Iris pigment epithelial cell (primary cell): ENCODE measurements at regions not wholly inside any gene's neighbourhood (a gene's known extent, or its start where the extent isn't known, plus 50 kb on each side); places are given as distances from the start of the nearest gene placed in this dataset.
A peak's percentile ranks its signal among the peaks of the same experiment; 100 is the strongest.

Experiments used
- DNase-seq: peaks from one replicate; pipeline ENCODE4 v3.0.0-alpha.2; 2011; ENCODE audit warnings: low read depth

DNA sequence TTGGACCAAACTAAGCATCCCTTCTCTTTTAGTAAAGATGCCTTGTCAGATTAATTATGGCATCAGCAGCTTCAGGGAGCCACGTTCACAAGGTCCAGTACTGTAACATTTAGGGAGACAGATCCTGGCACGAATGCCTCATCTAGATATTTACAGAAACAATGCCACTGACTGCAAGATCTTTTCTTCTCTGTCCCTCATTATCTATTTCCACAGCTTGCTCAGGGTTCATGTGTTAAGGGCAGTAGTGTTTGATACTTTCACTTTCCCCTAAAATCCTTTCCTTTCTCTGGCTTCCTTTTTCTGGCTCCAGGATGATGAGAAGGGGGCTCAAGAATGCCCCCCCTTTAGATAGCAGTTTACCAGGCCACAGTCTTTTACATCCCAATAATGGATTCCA is 393.9 kb downstream of the BCL11A start:
- no peak for DNase-seq

DNA sequence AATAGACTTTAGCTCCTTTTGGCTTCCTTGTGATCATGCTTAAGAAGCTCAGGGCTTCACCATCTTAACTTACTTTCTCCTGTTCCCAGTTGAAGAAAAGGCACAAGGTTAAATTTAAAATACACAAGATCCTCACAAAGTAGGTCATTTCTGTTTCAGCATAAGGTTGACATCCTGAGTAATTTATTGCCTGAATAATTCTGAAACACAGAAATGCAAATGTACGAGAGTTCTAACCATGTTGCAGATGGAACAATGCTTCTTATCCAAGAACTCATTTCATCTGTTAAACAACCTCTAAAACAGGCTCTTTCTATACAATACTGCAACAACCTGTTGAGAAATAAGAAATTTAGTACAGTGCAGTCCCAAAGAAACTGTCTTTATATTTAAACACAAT is 395.2 kb downstream of the BCL11A start:
- DNase-seq, result no peak

DNA sequence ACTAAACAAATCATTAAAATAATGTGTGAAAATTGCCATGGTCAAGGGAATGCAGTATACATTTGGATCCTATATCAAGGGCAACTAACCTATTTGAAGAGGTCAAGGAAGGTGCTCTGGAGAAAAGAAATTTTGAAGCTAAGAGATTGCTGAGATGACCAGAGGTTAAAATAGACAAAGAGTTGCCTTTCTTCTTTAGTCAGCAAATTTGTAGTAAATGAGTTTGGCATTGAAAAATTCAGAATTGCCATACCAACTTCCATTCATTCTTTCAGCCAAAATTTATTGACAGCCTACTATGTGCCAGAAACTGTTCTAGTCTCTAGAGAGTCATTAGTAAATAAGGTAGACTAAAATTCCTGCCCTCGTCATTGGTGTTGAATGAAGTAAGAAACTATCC is 396.2 kb downstream of the BCL11A start:
- no peak for DNase-seq

DNA sequence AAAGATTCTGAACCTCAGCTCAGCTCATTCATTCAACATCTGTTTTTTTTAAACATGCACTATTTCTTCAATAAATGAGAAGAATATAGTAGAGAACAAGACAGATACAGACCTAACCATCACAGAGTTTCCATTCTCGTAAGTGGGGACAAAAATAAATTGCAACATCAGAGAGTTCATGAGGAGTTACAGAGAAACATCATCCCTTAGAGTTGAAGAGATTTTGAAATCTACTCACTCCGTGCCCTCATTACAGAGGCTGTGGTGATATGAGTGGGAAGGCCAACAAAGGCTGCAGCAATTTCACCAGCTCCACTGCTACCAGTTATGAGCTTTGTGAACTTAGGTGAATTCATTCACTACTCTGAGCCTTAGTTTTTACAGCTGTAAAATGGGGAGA is 399.3 kb downstream of the BCL11A start:
- DNase-seq, result no peak

DNA sequence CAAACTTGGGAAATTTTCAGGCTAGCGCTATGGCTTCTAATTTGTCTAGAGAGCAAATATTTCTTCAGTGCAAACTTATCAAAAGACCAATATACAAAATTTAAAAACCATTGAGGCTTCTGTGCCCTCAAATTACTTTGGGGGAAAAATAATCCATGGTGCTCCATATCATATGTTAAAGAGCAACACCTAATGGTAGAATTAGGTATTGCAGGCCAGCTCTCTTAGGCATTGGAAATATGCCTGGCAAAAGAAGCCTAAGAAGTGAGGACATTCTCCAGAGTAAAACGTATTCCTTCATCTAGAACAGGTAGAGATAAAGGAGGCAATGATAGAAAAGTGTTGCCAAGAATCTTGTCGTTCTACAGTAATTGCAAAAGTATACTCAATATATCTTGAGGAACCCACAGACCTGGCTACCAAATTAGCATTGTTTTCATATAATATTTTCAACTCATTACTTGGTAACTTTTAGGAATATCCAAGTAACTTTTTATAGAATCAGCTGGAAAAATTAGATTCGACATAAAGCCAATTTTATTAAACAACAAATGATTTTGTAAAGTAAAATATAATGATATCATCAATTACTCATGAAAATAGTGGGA is 401.1 kb downstream of the BCL11A start:
- DNase-seq, result peak; percentile 31

GRCh38 chr2:60149176-60149575 is 404.3 kb downstream of the BCL11A start:
- no peak for DNase-seq

DNA sequence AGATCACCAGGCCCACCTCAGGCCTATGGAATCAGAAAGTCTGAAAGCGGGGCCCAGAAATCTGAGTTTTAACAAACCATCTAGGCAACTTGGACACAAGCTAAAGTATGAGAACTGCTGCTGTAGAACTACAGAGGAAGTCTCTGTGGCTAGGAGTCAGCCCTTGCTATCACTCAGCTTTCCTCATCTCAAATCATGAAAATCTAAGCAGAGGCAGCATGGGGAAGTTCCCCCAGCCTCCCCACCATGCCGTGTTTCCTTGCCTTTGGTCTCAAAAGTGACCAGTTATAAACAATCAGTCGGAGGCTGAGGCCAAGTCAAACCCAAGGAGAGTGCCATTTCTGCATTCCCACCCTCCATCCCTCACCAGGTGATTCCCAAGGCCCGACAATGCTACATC is 404.7 kb downstream of the BCL11A start:
- no peak for DNase-seq

GRCh38 chr2:60140185-60140584 is 413.3 kb downstream of the BCL11A start:
- DNase-seq, result no peak

DNA sequence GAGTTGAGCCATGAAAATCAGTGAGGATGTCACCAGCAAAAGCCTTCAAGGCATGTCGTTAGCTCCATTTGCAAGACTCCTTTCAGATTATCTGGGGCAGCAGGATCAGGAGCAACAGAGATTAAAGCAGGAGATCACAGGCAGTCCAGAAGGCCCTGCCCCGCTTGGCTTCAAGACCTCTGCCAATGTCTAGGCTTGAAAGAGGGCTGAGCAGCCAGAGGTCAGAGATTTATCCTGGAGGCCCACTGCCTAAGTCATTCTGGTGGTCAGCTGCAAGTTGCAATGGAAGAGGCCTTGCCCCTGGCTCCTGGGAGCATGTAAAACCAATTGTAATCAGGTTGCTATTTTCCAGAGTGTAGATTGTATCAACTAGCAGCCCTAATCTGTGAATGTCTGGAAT is 416.5 kb downstream of the BCL11A start:
- DNase-seq, result no peak

DNA sequence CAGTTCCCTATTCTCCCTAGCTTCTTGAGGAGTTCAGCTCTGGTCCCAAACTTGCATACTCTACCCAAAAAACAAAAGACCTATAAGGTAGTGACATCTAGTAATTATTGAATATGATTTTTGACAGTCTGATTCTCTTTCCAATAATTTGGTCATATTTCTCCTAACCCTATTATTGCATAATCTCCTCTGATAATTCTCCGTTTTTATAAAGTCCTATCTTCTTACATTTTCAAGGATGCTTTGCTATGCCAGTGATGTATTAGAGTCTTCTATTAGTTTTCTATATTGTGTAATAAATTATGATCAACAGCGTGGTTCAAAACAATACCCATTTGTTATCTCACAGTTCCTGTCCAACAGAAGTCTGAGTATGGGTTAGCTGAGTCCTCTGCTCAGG is 426.3 kb downstream of the BCL11A start:
- DNase-seq, result no peak

DNA sequence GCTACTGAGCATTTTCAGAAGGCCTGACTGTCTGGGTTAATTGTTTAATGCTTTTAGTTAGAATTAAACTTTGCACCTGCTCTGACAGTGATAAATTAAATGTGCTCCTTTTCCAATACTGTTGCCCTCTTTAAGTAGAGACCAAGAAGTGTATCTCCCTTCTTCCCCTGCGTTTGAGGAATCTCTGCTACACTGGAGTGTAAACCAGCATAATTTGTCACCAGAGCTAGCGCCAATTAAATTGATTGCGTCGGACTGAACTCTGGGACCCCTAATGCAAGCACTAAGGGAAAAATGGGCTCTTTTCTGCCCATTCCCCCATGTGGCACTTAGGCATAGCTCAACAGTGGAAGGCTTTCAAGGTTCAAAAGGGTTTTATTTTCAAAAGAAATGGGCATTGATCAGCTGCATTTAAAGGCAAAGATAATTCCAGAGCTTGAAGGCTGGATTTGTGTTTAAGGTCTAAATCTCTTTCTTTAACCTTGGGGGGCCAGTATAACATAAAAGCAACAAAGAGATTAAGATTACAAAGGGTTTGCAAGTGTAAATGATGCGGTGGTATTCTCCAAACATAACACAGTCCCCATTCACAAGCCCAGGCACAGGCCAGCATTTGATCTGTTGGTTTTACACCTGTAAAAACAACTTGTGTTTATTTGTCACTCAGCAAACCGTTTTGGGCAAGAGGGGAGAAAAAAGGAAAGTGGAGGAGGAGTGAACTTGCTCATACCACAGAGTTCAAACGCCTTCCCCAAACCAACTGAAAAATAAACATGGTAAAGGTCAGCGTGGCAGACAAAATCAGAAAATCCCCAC is 427.6 kb downstream of the BCL11A start:
- DNase-seq, result no peak

- DNase-seq, result no peak
These were observed 433.7 kb downstream of the BCL11A start for GRCh38 chr2:60119778-60120177.

DNA sequence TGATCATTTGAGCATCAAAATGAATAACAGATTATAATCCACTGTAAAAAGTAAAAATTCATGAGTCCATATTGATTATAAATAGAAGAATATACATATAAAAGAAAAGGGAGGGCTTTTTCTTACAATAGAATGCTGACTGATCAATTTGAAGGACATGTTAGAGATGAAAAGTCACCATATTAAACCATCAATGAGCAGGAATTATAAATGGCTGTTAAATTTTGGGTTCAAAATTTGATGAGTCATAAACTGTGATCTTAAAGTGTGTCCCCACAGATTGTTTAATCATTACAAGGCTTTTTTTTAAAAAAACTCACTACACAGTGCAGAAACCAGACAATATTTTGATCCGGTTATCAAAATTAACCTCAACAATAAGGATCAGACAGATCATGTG is 434.5 kb downstream of the BCL11A start:
- no peak for DNase-seq

- DNase-seq, result no peak
These were observed 435.4 kb downstream of the BCL11A start for GRCh38 chr2:60118061-60118460.

- DNase-seq, result no peak
These were observed 437.1 kb downstream of the BCL11A start for GRCh38 chr2:60116161-60116875.

DNA sequence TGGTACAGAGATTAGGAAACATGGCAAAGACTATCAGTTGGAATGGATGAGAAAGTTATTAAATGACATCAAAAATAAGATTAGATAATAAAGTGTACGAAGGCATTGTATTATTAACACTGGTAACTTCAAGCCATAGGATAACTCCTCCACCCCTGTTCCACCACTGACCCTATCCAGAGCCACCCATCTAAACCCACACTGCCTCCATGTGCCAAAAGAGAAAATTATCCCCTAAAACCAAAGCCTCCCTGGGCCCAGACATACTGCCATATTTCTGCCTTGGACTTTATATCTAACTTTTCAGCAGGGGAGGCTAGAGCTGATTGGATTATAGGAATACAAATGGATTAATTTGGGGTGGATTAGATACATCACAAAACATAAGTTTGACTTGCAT is 443.7 kb downstream of the BCL11A start:
- DNase-seq, result no peak

DNA sequence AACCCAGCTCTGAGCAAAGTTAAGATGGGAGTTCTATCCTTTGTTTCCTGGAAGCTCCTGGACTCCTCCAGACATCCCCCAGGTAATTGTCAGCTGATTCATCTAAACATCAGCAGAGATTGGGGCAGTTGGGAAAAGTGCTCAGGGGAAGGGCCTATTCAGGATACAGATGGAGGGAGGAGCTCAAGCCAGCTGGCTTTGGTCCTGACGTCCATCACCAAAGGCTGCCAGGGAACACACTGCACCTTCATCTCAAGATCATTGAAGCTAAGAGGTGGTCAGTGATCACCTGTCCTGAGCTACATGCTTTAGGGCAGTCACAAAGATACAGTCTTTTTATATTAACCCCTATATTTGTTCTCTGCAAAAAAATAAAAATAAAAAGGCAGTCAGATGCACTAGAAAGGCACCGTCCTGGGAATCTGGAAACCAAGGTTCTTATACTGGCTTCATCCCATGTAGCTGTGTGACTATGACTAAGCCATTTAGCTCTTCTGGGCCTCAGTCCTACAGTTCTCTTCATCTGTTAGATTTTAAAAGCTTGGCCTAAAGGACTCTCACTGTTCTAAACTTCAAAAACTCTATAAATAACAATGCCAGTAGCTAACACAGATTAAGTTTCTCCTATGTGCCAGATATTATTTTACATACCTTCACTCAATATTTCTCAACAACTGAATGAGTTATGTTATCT is 446.5 kb downstream of the BCL11A start:
- no peak for DNase-seq

DNA sequence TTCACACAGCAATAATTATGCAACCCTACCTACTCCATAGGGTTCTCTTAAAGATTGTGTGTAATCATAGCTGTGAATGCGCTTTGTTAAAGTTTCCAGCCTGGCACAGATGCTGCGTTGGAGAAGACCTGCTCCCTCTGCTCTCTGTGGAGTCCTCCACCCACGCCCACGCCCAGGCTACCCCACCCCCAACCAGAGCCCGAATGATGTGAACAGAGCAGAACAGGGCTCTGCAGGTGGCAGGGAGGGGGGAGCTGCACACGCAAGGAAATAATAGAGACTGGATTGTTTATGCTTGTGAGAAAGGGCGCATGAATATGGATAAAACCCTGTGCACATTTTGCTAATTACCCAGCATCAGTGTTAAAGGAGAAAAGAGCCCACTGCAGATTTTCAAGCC is 447.5 kb downstream of the BCL11A start:
- no peak for DNase-seq

DNA sequence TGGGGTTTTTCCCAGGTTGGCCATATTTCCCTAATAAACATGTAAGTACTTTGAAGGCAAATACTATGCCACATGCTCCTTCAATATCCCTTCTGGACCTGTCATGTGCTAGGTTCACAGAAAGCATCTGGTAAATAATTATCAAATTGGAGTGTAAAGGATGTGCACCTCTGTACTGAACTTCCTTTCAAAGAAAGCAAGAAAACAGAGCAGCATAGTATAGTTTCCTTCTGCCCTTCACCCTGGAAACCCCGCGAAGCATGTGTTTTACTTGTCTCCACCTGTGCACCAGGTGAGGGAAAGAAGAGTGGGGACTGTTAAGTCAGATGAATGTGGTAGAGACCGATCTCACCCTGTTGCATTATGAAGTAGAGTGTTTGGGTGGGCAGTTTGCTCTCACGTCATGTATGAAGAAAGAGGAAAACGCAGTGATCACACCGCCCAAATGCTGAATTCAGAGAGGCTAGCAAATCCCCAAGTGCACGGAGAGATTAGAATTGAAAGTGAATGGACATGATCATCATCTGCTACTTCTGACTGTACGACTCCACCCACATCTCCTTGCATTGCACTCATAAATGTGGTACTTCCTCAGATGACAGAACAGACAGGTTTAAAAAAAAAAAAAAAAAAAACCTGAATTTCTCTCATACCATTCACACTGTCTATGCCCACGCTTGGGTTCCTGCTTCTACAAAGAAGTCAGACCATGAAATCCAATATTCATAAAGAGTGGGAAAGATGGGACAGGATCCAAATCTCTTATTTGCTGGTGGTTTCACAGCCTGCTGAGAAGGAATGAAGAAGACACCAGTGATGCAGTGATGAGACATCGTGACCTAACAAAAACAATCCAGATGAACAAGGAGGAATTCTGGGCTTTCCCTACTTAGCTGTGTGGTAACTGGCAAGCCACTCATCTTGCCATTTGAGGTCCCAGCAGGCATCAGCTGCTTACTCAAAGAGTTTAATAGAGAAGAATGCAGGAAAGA is 448.6 kb downstream of the BCL11A start:
- no peak for DNase-seq

DNA sequence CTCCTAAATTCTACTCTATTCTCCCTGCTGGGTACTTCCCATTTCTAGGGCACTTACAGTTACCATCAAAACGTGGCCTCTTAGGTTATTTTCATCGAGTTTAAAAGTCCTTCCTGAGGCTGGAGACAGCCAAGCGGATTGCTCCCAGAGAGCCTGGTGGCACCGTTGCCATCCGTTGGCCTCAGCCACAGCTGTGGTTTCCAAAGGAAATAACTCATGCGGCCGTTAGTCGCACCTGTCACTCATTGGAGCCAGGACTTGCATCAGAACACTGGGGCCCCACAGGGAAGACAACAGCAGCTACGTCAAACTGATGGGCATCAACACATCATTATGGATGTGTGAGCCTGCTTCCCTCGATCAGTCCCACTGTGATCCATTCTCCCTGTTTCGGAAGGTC is 453.4 kb downstream of the BCL11A start:
- no peak for DNase-seq

DNA sequence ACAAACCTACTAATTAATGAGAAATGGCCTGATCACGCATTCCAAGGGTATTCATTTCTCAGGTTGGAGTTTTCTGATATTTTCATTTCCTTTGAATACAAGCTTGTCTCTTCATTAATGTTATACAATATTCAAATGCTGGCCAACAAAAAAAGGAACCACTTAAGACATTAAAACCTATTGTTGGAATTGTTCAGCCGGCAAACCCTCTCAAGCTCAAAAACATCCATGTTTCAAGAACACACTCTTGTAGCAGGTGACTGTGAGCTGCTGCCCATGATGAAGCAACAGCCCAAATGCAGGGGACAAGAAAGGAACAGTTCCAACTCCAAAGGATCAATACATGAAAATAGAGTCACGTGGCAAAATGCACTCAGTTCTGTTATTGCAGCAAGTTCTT is 454.5 kb downstream of the BCL11A start:
- no peak for DNase-seq
